ENCODE measurements at regions not wholly inside any gene's neighbourhood (a gene's known extent, or its start where the extent isn't known, plus 50 kb on each side); places are given as distances from the start of the nearest gene placed in this dataset.

- no peak for TF ChIP-seq CTCF (conservative IDR thresholded peaks at IDR 0.05)
- no peak overlapping the region for H3K27ac ChIP-seq
Observed at GRCh38 chr11:133739481-133739880, 105.8 kb downstream of the SPATA19 start.

GRCh38 chr11:133738624-133739023 is 106.7 kb downstream of the SPATA19 start:
- H3K27ac ChIP-seq: no peak overlapping the region
- TF ChIP-seq CTCF (conservative IDR thresholded peaks at IDR 0.05): no peak

GRCh38 chr11:133733631-133734030 is 111.7 kb downstream of the SPATA19 start:
- no peak overlapping the region for H3K27ac ChIP-seq
- no peak for TF ChIP-seq CTCF (conservative IDR thresholded peaks at IDR 0.05)

GRCh38 chr11:133732109-133732674 is 113.1 kb downstream of the SPATA19 start:
- TF ChIP-seq CTCF (conservative IDR thresholded peaks at IDR 0.05): no peak
- H3K27ac ChIP-seq: no peak overlapping the region

GRCh38 chr11:133727774-133728173 is 117.5 kb downstream of the SPATA19 start:
- no peak for TF ChIP-seq CTCF (conservative IDR thresholded peaks at IDR 0.05)
- H3K27ac ChIP-seq: no peak overlapping the region

- no peak overlapping the region for H3K27ac ChIP-seq
Observed at GRCh38 chr11:133726542-133726941, 118.8 kb downstream of the SPATA19 start.

GRCh38 chr11:133724116-133724515 is 121.2 kb downstream of the SPATA19 start:
- peak overlapping the region; percentile 37; the same call in 1 of the 2 replicates for H3K27ac ChIP-seq
- TF ChIP-seq CTCF (conservative IDR thresholded peaks at IDR 0.05): no peak

More at GRCh38 chr11:133726542-133726941, 118.8 kb downstream of the SPATA19 start:
- no peak for TF ChIP-seq CTCF (conservative IDR thresholded peaks at IDR 0.05)
